SU-DHL-6 (cell line): ENCODE measurements at regions not wholly inside any gene's neighbourhood (a gene's known extent, or its start where the extent isn't known, plus 50 kb on each side); places are given as distances from the start of the nearest gene placed in this dataset.

Experiments
- EZH2phosphoT487 ChIP-seq: fragments of 200-600 bp; sonication (generic), shearing (Covaris generic); conservative IDR thresholded peaks from 2 replicates; pipeline ENCODE4 v1.6.1; 2018; ENCODE audit warnings: mild to moderate bottlenecking, antibody characterized with exemption, low read length, moderate library complexity, mixed read lengths
- TF ChIP-seq, protein P1 (sequence below): fragments of 200-600 bp; sonication (generic); IDR thresholded peaks from one replicate; pipeline ENCODE4 v1.5.1; 2017; ENCODE audit warnings: antibody characterized with exemption, mild to moderate bottlenecking, low read length, moderate library complexity; ENCODE audit not compliant: insufficient read depth, poor library complexity, severe bottlenecking

DNA sequence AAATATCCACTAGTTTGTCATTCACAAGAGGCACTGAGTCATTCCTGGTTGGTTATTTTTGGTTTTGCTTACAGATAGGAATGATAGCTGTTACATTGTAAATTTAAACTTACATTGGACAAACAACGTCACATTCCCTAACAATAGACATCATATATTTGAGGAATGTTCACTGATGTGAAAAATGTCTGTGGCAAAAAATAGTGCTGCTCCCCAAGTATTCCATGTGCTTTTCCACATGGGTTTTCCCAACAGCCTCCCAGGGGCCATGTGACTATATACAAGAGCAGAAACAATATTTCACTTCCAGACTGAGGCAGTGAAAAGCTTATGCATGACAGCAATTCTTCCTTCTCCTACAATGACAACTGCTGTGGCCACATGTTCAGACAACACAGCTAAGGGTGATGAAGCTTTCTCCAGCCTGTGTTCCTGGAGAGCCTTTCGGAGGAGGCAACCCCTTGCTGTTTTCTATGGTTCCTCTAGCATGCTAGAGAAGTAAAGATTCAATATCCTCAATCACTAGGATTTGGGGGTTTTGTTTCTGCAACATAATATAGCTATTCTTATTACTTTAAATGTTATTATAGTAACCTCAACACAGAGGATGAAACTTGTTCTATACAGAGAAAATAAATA, 202.7 kb downstream of the PTH2R start:
- TF ChIP-seq, protein P1, sequence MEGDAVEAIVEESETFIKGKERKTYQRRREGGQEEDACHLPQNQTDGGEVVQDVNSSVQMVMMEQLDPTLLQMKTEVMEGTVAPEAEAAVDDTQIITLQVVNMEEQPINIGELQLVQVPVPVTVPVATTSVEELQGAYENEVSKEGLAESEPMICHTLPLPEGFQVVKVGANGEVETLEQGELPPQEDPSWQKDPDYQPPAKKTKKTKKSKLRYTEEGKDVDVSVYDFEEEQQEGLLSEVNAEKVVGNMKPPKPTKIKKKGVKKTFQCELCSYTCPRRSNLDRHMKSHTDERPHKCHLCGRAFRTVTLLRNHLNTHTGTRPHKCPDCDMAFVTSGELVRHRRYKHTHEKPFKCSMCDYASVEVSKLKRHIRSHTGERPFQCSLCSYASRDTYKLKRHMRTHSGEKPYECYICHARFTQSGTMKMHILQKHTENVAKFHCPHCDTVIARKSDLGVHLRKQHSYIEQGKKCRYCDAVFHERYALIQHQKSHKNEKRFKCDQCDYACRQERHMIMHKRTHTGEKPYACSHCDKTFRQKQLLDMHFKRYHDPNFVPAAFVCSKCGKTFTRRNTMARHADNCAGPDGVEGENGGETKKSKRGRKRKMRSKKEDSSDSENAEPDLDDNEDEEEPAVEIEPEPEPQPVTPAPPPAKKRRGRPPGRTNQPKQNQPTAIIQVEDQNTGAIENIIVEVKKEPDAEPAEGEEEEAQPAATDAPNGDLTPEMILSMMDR: no peak
- no peak for TF ChIP-seq EZH2phosphoT487
